ENCODE measurements at regions not wholly inside any gene's neighbourhood (a gene's known extent, or its start where the extent isn't known, plus 50 kb on each side); places are given as distances from the start of the nearest gene placed in this dataset.

DNA sequence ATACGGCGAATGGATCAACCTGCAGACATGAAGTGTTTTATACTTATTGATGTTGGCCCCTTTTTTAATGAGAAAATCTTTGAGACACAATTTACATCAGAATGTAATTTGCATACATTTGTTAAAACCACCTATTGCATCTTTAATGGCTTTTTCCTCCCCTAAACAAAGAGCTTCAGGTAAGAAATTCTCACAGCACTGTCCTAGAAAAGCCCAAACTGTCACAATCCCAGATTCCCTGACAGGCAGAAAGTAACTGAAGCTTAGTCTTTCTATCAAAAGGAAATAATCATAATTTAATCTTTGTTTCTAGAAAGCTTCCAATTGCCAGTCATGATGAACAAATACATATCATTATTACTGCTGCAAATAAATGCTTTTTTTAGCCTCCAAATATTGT lies 407.9 kb downstream of the TMA16 start:
- TF ChIP-seq, protein P1, sequence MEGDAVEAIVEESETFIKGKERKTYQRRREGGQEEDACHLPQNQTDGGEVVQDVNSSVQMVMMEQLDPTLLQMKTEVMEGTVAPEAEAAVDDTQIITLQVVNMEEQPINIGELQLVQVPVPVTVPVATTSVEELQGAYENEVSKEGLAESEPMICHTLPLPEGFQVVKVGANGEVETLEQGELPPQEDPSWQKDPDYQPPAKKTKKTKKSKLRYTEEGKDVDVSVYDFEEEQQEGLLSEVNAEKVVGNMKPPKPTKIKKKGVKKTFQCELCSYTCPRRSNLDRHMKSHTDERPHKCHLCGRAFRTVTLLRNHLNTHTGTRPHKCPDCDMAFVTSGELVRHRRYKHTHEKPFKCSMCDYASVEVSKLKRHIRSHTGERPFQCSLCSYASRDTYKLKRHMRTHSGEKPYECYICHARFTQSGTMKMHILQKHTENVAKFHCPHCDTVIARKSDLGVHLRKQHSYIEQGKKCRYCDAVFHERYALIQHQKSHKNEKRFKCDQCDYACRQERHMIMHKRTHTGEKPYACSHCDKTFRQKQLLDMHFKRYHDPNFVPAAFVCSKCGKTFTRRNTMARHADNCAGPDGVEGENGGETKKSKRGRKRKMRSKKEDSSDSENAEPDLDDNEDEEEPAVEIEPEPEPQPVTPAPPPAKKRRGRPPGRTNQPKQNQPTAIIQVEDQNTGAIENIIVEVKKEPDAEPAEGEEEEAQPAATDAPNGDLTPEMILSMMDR (IDR thresholded peaks at IDR 0.05; ENCODE audit: low read depth, low read length) = no peak
- TF ChIP-seq, protein P2, sequence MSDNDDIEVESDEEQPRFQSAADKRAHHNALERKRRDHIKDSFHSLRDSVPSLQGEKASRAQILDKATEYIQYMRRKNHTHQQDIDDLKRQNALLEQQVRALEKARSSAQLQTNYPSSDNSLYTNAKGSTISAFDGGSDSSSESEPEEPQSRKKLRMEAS (IDR thresholded peaks at IDR 0.05; ENCODE audit: low read depth, low read length) = no peak
- TF ChIP-seq MYC (IDR thresholded peaks at IDR 0.05; ENCODE audit: low read depth, low read length) = no peak

Data from NB4 (cell line).